ENCODE measurements at regions not wholly inside any gene's neighbourhood (a gene's known extent, or its start where the extent isn't known, plus 50 kb on each side); places are given as distances from the start of the nearest gene placed in this dataset.

DNA sequence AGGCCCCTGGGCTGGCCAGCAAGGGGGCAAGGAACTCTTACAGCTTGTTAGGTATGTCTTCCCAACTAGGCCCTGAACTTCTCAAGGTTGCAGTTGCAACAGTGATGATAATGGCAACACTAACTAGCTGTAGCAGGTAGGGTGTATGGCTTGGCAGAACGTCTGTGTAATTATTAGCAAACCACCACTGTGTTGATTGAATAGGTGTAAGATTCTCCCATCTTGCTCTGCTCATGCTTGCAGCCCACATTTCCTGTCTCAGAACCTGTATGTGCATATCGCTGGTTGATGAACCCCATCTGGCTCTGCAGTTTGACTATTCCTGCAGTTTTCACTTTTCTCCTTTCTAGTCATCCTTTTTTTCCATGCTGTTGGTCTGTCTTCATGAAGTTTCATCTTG, 178.8 kb downstream of the KATNAL1 start:
- H3K4me1 ChIP-seq (ENCODE audit: control insufficient read depth in 5 of 5, insufficient read depth in 5 of 5, low read length in 5 of 5): peaks cover 1 to 13% (median 11%) of the 10 kb centered on the region in 5 donors
- no peaks in the 10 kb centered on the region for H3K9me3 ChIP-seq (ENCODE audit: control insufficient read depth in 5 of 5, low read length in 5 of 5)
- no peak overlapping the region for H3K4me3 ChIP-seq (ENCODE audit: low read depth in 1 of 5, low read length in 5 of 5)
- no peaks in the 10 kb centered on the region for H3K27me3 ChIP-seq (ENCODE audit: control insufficient read depth in 5 of 5, insufficient read depth in 4 of 5, low read length in 5 of 5)
- H3K36me3 ChIP-seq (ENCODE audit: control insufficient read depth in 5 of 5, insufficient read depth in 5 of 5, low read length in 5 of 5): no peaks in the 10 kb centered on the region
- no peak overlapping the region for H3K27ac ChIP-seq (ENCODE audit: low read depth, low read length)
- no peak overlapping the region for H3K9ac ChIP-seq (ENCODE audit: low read length in 5 of 5)

DNA sequence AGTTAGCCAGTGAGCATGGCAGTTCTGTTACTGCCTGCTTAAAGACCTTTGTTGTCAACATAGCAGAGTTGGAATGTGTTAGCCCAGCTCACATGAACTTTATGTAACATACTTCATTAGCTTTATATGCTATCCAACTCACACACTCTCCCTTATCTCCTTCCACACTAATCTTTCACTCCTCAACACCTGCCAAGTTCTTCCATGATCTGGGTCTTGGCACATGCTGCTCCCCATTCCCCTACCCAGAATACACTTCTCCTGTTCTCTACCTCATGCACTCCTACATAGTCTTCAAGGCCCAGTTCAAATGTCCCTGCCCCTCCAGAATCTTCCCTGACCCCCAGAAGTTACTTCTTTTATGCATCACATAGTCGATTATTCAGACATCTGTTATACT, 179.3 kb downstream of the KATNAL1 start:
- no peak overlapping the region for H3K27ac ChIP-seq (ENCODE audit: low read depth, low read length)
- no peaks in the 10 kb centered on the region for H3K27me3 ChIP-seq (ENCODE audit: control insufficient read depth in 5 of 5, insufficient read depth in 4 of 5, low read length in 5 of 5)
- no peak overlapping the region for H3K4me3 ChIP-seq (ENCODE audit: low read depth in 1 of 5, low read length in 5 of 5)
- H3K9ac ChIP-seq (ENCODE audit: low read length in 5 of 5): no peak overlapping the region
- H3K9me3 ChIP-seq (ENCODE audit: control insufficient read depth in 5 of 5, low read length in 5 of 5): no peaks in the 10 kb centered on the region
- no peaks in the 10 kb centered on the region for H3K36me3 ChIP-seq (ENCODE audit: control insufficient read depth in 5 of 5, insufficient read depth in 5 of 5, low read length in 5 of 5)
- H3K4me1 ChIP-seq (ENCODE audit: control insufficient read depth in 5 of 5, insufficient read depth in 5 of 5, low read length in 5 of 5): peaks cover 0 to 8% (median 6%) of the 10 kb centered on the region in 5 donors

DNA sequence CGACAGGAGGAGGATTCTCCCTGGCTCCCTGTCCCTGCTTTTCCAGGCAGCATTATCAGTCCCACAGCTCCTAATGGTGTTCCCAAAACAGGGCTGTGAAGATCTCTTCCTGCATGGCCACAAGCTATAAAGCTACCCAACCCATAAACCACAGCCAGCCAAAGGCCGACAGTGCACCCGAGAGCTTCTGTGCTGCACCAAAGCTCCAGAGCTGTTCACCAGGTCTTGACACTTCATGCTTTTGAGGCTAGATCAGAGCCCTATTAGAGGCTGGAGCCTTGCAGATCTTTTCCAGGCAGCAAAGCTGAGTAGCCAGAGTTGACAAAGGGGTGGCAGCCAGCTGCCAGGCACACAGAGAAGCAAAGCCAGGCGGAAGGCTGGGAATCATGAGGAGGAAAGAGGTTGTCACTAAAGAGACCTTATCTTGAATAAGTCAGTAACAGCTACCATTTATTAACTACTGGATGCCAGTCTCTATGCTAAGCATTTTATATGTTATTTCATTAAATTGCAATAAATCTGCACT, 180.4 kb downstream of the KATNAL1 start:
- Histone ChIP-seq H3K9ac (ENCODE audit: low read length in 5 of 5) (no peak overlapping the region), H3K36me3 (ENCODE audit: control insufficient read depth in 5 of 5, insufficient read depth in 5 of 5, low read length in 5 of 5) (no peaks in the 10 kb centered on the region), H3K4me1 (ENCODE audit: control insufficient read depth in 5 of 5, insufficient read depth in 5 of 5, low read length in 5 of 5) (no peaks in the 10 kb centered on the region), H3K9me3 (ENCODE audit: control insufficient read depth in 5 of 5, low read length in 5 of 5) (no peaks in the 10 kb centered on the region), H3K27me3 (ENCODE audit: control insufficient read depth in 5 of 5, insufficient read depth in 4 of 5, low read length in 5 of 5) (no peaks in the 10 kb centered on the region), H3K4me3 (ENCODE audit: low read depth in 1 of 5, low read length in 5 of 5) (no peak overlapping the region), H3K27ac (ENCODE audit: low read depth, low read length) (no peak overlapping the region)

DNA sequence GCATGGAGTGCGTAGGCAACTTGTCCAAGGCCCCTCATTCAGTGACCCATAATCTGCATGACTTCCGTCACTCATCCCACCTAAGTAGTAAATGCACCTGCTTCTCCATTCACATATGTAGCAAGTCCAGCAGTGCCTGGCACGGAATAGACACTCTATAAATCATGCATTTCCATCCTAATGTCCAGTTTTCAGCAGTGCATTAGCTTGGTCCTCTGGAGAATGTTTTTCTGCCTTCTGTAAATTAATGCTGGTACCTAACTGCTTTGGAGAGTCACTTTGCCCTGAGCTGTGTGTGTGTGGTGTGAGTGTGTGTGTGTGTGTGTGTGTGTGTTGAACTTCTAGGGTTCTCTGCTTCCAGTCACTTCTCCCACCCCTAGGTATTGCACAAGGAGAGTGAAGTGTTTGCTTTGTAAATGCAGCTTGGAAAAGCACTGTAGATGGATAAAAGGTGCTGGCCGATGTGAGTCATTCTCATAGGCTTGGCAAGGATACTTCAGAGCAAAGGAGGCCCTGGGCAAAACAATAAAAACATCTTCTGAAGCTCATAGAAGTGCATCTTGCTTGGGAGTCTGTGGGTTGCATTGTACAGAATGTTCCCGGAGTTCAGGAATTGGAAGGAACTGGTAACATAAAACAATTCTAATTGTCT, 181.8 kb downstream of the KATNAL1 start:
- Histone ChIP-seq H3K4me3 (ENCODE audit: low read depth in 1 of 5, low read length in 5 of 5) (no peak overlapping the region), H3K4me1 (ENCODE audit: control insufficient read depth in 5 of 5, insufficient read depth in 5 of 5, low read length in 5 of 5) (no peaks in the 10 kb centered on the region), H3K9me3 (ENCODE audit: control insufficient read depth in 5 of 5, low read length in 5 of 5) (no peaks in the 10 kb centered on the region), H3K9ac (ENCODE audit: low read length in 5 of 5) (no peak overlapping the region), H3K27ac (ENCODE audit: low read depth, low read length) (no peak overlapping the region), H3K27me3 (ENCODE audit: control insufficient read depth in 5 of 5, insufficient read depth in 4 of 5, low read length in 5 of 5) (no peaks in the 10 kb centered on the region), H3K36me3 (ENCODE audit: control insufficient read depth in 5 of 5, insufficient read depth in 5 of 5, low read length in 5 of 5) (no peaks in the 10 kb centered on the region)

DNA sequence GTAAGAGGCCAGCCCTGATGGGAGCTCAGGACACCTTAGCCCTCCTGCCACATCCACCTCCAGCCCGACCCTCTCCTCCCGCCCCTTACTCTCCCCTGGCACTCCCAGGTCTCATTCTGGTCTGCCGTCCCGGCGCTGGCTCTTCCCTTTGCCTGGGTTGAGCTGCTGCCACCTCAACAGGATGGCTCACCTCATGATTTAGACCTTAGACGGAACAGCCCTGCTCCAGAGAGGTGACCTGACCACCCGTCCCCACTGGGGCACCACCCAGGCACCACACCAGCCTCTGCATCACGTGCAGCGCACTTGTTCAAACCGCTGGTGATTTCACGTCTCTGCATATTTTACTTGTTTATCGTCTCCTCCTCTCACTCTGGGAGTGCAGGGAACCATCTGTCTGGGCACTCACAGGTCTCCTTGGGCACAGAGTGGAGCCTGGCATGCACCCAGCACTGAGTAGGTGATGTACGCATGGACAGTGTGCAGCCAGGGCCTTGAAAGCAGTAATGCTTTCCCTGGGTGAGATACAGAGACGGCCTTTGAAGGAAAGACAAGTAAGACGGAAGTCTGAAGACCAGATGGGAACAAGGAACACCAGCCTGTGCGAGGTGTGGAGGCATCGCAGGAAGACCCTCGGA, 183.1 kb downstream of the KATNAL1 start:
- Histone ChIP-seq H3K36me3 (ENCODE audit: control insufficient read depth in 5 of 5, insufficient read depth in 5 of 5, low read length in 5 of 5) (no peaks in the 10 kb centered on the region), H3K4me1 (ENCODE audit: control insufficient read depth in 5 of 5, insufficient read depth in 5 of 5, low read length in 5 of 5) (peaks cover 0 to 5% (median 0%) of the 10 kb centered on the region in 5 donors), H3K27ac (ENCODE audit: low read depth, low read length) (no peak overlapping the region), H3K27me3 (ENCODE audit: control insufficient read depth in 5 of 5, insufficient read depth in 4 of 5, low read length in 5 of 5) (no peaks in the 10 kb centered on the region), H3K9ac (ENCODE audit: low read length in 5 of 5) (no peak overlapping the region), H3K4me3 (ENCODE audit: low read depth in 1 of 5, low read length in 5 of 5) (no peak overlapping the region), H3K9me3 (ENCODE audit: control insufficient read depth in 5 of 5, low read length in 5 of 5) (no peaks in the 10 kb centered on the region)

DNA sequence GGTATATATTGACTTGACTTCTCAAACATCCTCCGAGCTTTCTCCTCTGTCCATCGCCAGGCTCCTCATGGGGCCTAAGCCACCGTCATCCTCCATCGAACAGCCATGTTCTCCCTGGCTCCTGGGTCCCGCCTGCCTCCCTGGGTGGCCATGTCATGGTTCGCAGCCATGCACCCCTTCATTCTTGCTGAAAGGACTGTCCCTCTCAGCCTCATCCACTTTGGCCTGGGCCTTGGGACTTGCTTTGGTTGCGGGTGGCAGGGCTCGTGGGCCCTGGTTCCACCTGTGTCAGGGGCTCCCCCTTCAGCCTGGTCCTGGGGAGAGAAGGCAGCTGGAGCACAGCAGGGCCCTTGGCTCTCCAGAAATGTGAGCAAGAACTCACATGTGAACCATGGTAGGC, 183.8 kb downstream of the KATNAL1 start:
- Histone ChIP-seq H3K9me3 (ENCODE audit: control insufficient read depth in 5 of 5, low read length in 5 of 5) (no peaks in the 10 kb centered on the region), H3K36me3 (ENCODE audit: control insufficient read depth in 5 of 5, insufficient read depth in 5 of 5, low read length in 5 of 5) (no peaks in the 10 kb centered on the region), H3K27ac (ENCODE audit: low read depth, low read length) (no peak overlapping the region), H3K9ac (ENCODE audit: low read length in 5 of 5) (no peak overlapping the region), H3K27me3 (ENCODE audit: control insufficient read depth in 5 of 5, insufficient read depth in 4 of 5, low read length in 5 of 5) (no peaks in the 10 kb centered on the region), H3K4me3 (ENCODE audit: low read depth in 1 of 5, low read length in 5 of 5) (no peak overlapping the region), H3K4me1 (ENCODE audit: control insufficient read depth in 5 of 5, insufficient read depth in 5 of 5, low read length in 5 of 5) (peaks cover 0 to 5% (median 0%) of the 10 kb centered on the region in 5 donors)

DNA sequence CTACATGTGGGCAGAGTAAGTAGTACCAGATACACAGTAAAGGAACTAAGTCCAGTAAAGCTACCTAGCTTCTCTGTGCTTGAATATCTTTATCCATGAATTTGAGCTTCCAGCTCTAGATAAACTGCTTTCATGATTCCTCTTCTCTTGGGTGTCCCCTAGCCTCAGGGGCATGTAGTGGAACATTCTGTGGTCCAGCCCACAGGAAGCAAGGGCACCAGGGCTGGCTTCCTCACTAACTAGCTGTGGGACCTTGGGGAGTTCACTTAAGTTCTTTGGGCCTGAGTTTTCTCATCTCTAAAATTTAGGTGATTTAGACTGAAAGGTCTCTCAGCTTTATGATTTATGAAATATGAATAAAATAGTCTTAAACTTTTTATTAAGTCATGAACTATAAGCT, 185.7 kb downstream of the KATNAL1 start:
- Histone ChIP-seq H3K4me1 (ENCODE audit: control insufficient read depth in 5 of 5, insufficient read depth in 5 of 5, low read length in 5 of 5) (peaks cover 0 to 5% (median 0%) of the 10 kb centered on the region in 5 donors), H3K9me3 (ENCODE audit: control insufficient read depth in 5 of 5, low read length in 5 of 5) (no peaks in the 10 kb centered on the region), H3K36me3 (ENCODE audit: control insufficient read depth in 5 of 5, insufficient read depth in 5 of 5, low read length in 5 of 5) (no peaks in the 10 kb centered on the region), H3K27ac (ENCODE audit: low read depth, low read length) (no peak overlapping the region), H3K4me3 (ENCODE audit: low read depth in 1 of 5, low read length in 5 of 5) (no peak overlapping the region), H3K27me3 (ENCODE audit: control insufficient read depth in 5 of 5, insufficient read depth in 4 of 5, low read length in 5 of 5) (no peaks in the 10 kb centered on the region), H3K9ac (ENCODE audit: low read length in 5 of 5) (no peak overlapping the region)

DNA sequence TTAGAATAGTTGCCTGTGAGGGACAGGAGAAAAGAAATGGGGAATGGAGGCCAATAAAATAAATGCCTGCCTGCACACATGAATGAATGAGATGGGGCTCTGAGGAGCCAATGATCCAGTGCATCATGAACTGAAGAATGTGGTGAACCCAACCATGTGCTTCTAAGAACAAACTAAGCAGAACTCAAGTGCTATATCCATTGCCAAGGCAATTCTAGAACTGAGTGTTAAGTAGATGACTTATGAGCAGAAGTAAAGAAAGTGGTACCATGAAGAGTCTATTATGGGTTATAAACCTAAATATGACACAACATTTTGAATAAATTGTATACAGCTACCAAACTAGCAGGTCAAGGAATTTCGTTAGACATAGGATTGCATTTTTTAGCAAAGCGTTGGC, 186.1 kb downstream of the KATNAL1 start:
- H3K36me3 ChIP-seq (ENCODE audit: control insufficient read depth in 5 of 5, insufficient read depth in 5 of 5, low read length in 5 of 5): no peaks in the 10 kb centered on the region

DNA sequence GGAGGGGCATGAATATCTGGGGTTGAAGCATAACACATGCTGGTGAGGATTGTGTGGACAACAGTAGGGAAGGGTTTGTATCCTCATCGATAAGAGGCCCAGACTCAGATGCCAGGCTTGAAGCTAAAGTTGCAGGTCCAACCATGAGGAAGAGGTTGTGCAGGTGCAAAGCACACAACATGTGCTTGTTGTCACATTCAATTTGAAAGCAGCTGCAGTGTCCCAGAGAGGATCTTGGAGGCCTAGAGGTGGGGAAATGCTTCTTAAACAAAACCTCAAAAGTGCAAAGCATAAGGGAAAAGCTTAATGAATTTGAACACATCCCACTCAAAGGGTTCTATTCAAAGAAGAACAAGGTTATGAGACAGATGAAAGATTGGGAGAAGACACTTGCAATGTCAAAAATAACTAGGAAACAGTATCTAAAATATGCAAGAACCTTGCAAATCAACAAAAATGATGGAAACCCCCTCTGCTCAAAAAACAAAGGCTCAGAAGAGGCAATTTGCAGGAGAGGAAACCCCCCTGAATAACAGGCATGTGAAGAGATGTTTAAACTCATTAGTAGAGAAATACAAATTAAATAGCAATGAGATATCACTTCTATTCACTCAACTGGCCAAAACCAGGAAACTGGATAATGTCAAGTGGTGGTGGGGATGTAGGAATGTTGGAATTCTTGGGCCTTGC, 187.1 kb downstream of the KATNAL1 start:
- Histone ChIP-seq H3K4me3 (ENCODE audit: low read depth in 1 of 5, low read length in 5 of 5) (no peak overlapping the region), H3K9me3 (ENCODE audit: control insufficient read depth in 5 of 5, low read length in 5 of 5) (no peaks in the 10 kb centered on the region), H3K27me3 (ENCODE audit: control insufficient read depth in 5 of 5, insufficient read depth in 4 of 5, low read length in 5 of 5) (no peaks in the 10 kb centered on the region), H3K9ac (ENCODE audit: low read length in 5 of 5) (no peak overlapping the region), H3K4me1 (ENCODE audit: control insufficient read depth in 5 of 5, insufficient read depth in 5 of 5, low read length in 5 of 5) (peaks cover 0 to 7% (median 2%) of the 10 kb centered on the region in 5 donors), H3K36me3 (ENCODE audit: control insufficient read depth in 5 of 5, insufficient read depth in 5 of 5, low read length in 5 of 5) (no peaks in the 10 kb centered on the region), H3K27ac (ENCODE audit: low read depth, low read length) (no peak overlapping the region)

More for the DNA sequence above, 186.1 kb downstream of the KATNAL1 start:
- no peaks in the 10 kb centered on the region for H3K27me3 ChIP-seq (ENCODE audit: control insufficient read depth in 5 of 5, insufficient read depth in 4 of 5, low read length in 5 of 5)
- peaks cover 0 to 5% (median 0%) of the 10 kb centered on the region in 5 donors for H3K4me1 ChIP-seq (ENCODE audit: control insufficient read depth in 5 of 5, insufficient read depth in 5 of 5, low read length in 5 of 5)
- no peak overlapping the region for H3K4me3 ChIP-seq (ENCODE audit: low read depth in 1 of 5, low read length in 5 of 5)
- no peak overlapping the region for H3K27ac ChIP-seq (ENCODE audit: low read depth, low read length)
- H3K9ac ChIP-seq (ENCODE audit: low read length in 5 of 5): no peak overlapping the region
- H3K9me3 ChIP-seq (ENCODE audit: control insufficient read depth in 5 of 5, low read length in 5 of 5): no peaks in the 10 kb centered on the region

DNA sequence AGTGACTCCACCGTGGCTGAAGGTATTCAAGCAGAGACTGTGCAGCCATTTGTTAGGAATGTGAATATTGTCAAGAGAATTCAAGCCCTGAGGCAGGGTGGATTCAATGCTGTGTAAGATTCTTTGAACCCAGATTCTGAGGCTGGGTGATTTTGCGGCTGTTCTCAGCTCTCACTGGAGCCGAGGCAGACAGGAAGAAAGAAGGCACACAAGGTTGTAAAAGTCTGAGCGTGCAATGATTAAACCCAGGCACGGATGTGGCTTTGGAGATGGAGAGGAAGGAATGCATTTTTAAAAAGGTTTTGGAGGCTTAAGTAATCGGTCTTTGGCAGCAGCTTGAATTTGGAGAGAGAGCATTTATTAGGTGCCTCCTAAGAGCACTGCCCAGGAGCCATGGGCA, 187.9 kb downstream of the KATNAL1 start:
- Histone ChIP-seq H3K4me3 (ENCODE audit: low read depth in 1 of 5, low read length in 5 of 5) (no peak overlapping the region), H3K9me3 (ENCODE audit: control insufficient read depth in 5 of 5, low read length in 5 of 5) (no peaks in the 10 kb centered on the region), H3K27me3 (ENCODE audit: control insufficient read depth in 5 of 5, insufficient read depth in 4 of 5, low read length in 5 of 5) (no peaks in the 10 kb centered on the region), H3K27ac (ENCODE audit: low read depth, low read length) (no peak overlapping the region), H3K9ac (ENCODE audit: low read length in 5 of 5) (no peak overlapping the region), H3K4me1 (ENCODE audit: control insufficient read depth in 5 of 5, insufficient read depth in 5 of 5, low read length in 5 of 5) (peaks cover 2 to 11% (median 7%) of the 10 kb centered on the region in 5 donors), H3K36me3 (ENCODE audit: control insufficient read depth in 5 of 5, insufficient read depth in 5 of 5, low read length in 5 of 5) (no peaks in the 10 kb centered on the region)
